ENCODE measurements at regions not wholly inside any gene's neighbourhood (a gene's known extent, or its start where the extent isn't known, plus 50 kb on each side); places are given as distances from the start of the nearest gene placed in this dataset.

DNA sequence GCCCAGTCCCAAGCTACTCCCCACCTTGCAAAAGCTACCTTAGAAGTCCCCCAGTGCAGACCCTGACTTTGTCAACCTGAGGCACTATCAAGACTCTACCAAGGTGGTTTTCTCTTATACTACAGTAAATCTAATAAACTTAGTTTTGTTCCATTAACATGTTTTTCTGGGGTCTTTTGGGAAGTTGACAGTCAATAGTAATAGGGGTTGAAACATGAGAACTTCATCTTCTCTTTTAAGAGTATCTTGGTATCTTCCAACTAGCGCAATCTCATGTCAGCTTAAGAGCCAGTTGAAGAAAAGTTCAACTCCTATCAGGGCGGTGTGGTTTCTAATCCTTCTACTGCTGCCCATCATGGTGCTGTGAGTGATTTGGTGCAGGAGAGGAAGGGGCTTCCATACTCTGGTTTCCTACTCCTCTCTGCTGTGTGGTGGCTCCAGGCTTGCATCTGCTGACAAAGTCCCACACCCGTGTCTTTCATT lies 164.2 kb downstream of the FOXA2 start:
- no peak overlapping the region for H3K18ac ChIP-seq (ENCODE audit: extremely low read depth, low read length)
- WGBS, 2 experiments (ENCODE audit: extremely low coverage in 1 of 2, insufficient coverage in 1 of 2, insufficient read length in 1 of 2, insufficient replicate concordance in 2 of 2, low coverage in 1 of 2, low lambda C conversion rate in 2 of 2, missing lambda C conversion rate in 1 of 2): 82% methylated on average over 3 of the region's 3 CpGs; no CpG with 5 or more reads in 1 of the 2 experiments
- H2BK120ac ChIP-seq (replicated peaks; ENCODE audit: low read depth, low read length): no peak overlapping the region
- no peak overlapping the region for H3K4me3 ChIP-seq (ENCODE audit: extremely low read depth in 1 of 4, insufficient read depth in 2 of 4, low read depth in 3 of 4, low read length in 4 of 4)
- POLR2A ChIA-PET (ENCODE audit: partially characterized antibody): no interaction called here
- no peak overlapping the region for H2BK12ac ChIP-seq (ENCODE audit: low read depth, low read length)
- H3K79me2 ChIP-seq (ENCODE audit: control insufficient read depth in 1 of 2, insufficient read depth in 2 of 2, low read length in 2 of 2): no peaks in the 10 kb centered on the region
- H4K91ac ChIP-seq (replicated peaks; ENCODE audit: insufficient read length, low read length): no peak overlapping the region
- no peak for DNase-seq (ENCODE audit: low read depth in 1 of 2, low spot score in 2 of 2)
- no peak overlapping the region for H2BK20ac ChIP-seq (ENCODE audit: low read length)
- no peak overlapping the region for H4K5ac ChIP-seq (ENCODE audit: insufficient read length, low read depth, low read length)
- no peak overlapping the region for H2BK5ac ChIP-seq (ENCODE audit: low read depth, low read length)
- no peak overlapping the region for H3K27ac ChIP-seq (ENCODE audit: low read depth, low read length)
- H3K9me3 ChIP-seq (ENCODE audit: insufficient read depth in 2 of 2, low read depth in 1 of 2, low read length in 1 of 2): no peaks in the 10 kb centered on the region
- no peak overlapping the region for H3K23ac ChIP-seq (ENCODE audit: insufficient read length)
- H3K4me1 ChIP-seq (replicated peaks in 1 of 4; ENCODE audit: control insufficient read depth in 3 of 4, insufficient read depth in 4 of 4, low read length in 3 of 4): no peaks in the 10 kb centered on the region
- no peak overlapping the region for H3K14ac ChIP-seq (ENCODE audit: insufficient read length)
- H3K27me3 ChIP-seq (replicated peaks in 1 of 4; ENCODE audit: control insufficient read depth in 3 of 4, extremely low read depth in 1 of 4, insufficient read depth in 3 of 4, low read length in 3 of 4): peaks cover 0 to 9% (median 6%) of the 10 kb centered on the region in 4 experiments; a peak in 5 of 7 replicates
- no peaks in the 10 kb centered on the region for H3K23me2 ChIP-seq (ENCODE audit: low read depth, low read length)
- no peak overlapping the region for H3K56ac ChIP-seq (replicated peaks; ENCODE audit: insufficient read length, low read depth, low read length)
- H4K20me1 ChIP-seq (replicated peaks in 1 of 2; ENCODE audit: control insufficient read depth in 1 of 2, insufficient read depth in 2 of 2, low read length in 2 of 2): peaks cover 0 to 2% of the 10 kb centered on the region in 2 experiments
- H2AK5ac ChIP-seq (ENCODE audit: low read depth, low read length): no peak overlapping the region
- no peak overlapping the region for H4K8ac ChIP-seq (ENCODE audit: extremely low read depth, insufficient read depth, low read length)
- no peaks in the 10 kb centered on the region for H3K79me1 ChIP-seq (ENCODE audit: low read depth, low read length)
- no peak overlapping the region for H3K4ac ChIP-seq (replicated peaks; ENCODE audit: insufficient read length, low read depth, low read length)
- no peak for FAIRE-seq
- no peak overlapping the region for H2BK15ac ChIP-seq (ENCODE audit: low read length)
- no peak overlapping the region for H3K9ac ChIP-seq (replicated peaks in 1 of 4; ENCODE audit: extremely low read depth in 1 of 4, low read depth in 3 of 4, low read length in 3 of 4)
- H3K4me2 ChIP-seq (ENCODE audit: insufficient read depth in 1 of 2, low read depth in 2 of 2, low read length in 2 of 2): no peak overlapping the region
- H3K36me3 ChIP-seq (ENCODE audit: control insufficient read depth in 2 of 4, insufficient read depth in 4 of 4, low read length in 3 of 4): no peaks in the 10 kb centered on the region
- H2AFZ ChIP-seq (ENCODE audit: low read length): no peak overlapping the region
- CTCF ChIA-PET (ENCODE audit: partially characterized antibody): interaction anchor here (0.6 to 1.4 kb wide), 2 partner anchors 95 to 203 kb away, joined by 3 read pairs; no protein-coding TSS in a partner anchor
- TF ChIP-seq EP300 (IDR thresholded peaks at IDR 0.05; ENCODE audit: borderline replicate concordance in 1 of 2, low read depth in 2 of 2, low read length in 2 of 2): no peak
- TF ChIP-seq HDAC2 (IDR thresholded peaks at IDR 0.05; ENCODE audit: borderline replicate concordance in 1 of 2, low read depth in 2 of 2, low read length in 2 of 2): no peak
- TF ChIP-seq CHD2 (IDR thresholded peaks at IDR 0.05; ENCODE audit: low read length): no peak
- no peak for TF ChIP-seq SIRT6 (IDR thresholded peaks at IDR 0.05; ENCODE audit: low read length)
- TF ChIP-seq MAFK (IDR thresholded peaks at IDR 0.05; ENCODE audit: low read depth, low read length): no peak
- TF ChIP-seq RNF2 (IDR thresholded peaks at IDR 0.05; ENCODE audit: borderline replicate concordance, low read depth, low read length, missing control alignments, poor library complexity, severe bottlenecking): no peak
- TF ChIP-seq CBX5 (IDR thresholded peaks at IDR 0.05; ENCODE audit: low read depth, low read length): no peak
- TF ChIP-seq RAD21 (IDR thresholded peaks at IDR 0.05 in 1 of 2, conservative IDR thresholded peaks at IDR 0.05 in 1 of 2; ENCODE audit: low read depth in 2 of 2, low read length in 2 of 2): no peak
- TF ChIP-seq HDAC6 (IDR thresholded peaks at IDR 0.05; ENCODE audit: low read depth, low read length): no peak
- TF ChIP-seq BRCA1 (IDR thresholded peaks at IDR 0.05; ENCODE audit: low read depth, low read length): no peak
- no peak for TF ChIP-seq KDM5A (IDR thresholded peaks at IDR 0.05; ENCODE audit: low read length)
- no peak for TF ChIP-seq MAX (IDR thresholded peaks at IDR 0.05)
- no peak for TF ChIP-seq SAP30 (IDR thresholded peaks at IDR 0.05; ENCODE audit: insufficient read depth, insufficient replicate concordance, low read length)

Data from H1 (cell line).